Progenitor cell of endocrine pancreas (in vitro differentiated cells): ENCODE measurements at regions not wholly inside any gene's neighbourhood (a gene's known extent, or its start where the extent isn't known, plus 50 kb on each side); places are given as distances from the start of the nearest gene placed in this dataset.

ENCODE experiments used
- DNase-seq: peaks from one replicate; pipeline ENCODE4 v3.0.0; 2021; ENCODE audit warnings: low spot score; ENCODE audit not compliant: unreplicated experiment
- H3K27ac Mint-ChIP-seq: 2 replicates; pipeline ENCODE4 v1.8.0; 2021; ENCODE audit warnings: mild to moderate bottlenecking, moderate library complexity, mixed read lengths
- H3K27me3 Mint-ChIP-seq: 2 replicates; pipeline ENCODE4 v1.8.0; 2021; ENCODE audit warnings: mixed read lengths
- H3K36me3 Mint-ChIP-seq: 2 replicates; pipeline ENCODE4 v1.8.0; 2022; ENCODE audit warnings: mixed read lengths; ENCODE audit not compliant: insufficient read depth
- H3K4me1 Mint-ChIP-seq: 2 replicates; pipeline ENCODE4 v1.8.0; 2021; ENCODE audit warnings: low read depth, mixed read lengths
- H3K4me3 Mint-ChIP-seq: 2 replicates; pipeline ENCODE4 v1.8.0; 2021; ENCODE audit warnings: low read depth, mild to moderate bottlenecking, moderate library complexity, mixed read lengths
- H3K9me3 Mint-ChIP-seq: 2 replicates; pipeline ENCODE4 v1.8.0; 2021; ENCODE audit warnings: low read depth, mixed read lengths
- CTCF ChIP-seq: fragments of 200-600 bp; sonication (generic); IDR thresholded peaks from one replicate; pipeline ENCODE4 v1.5.0; 2021; ENCODE audit warnings: antibody characterized with exemption, mild to moderate bottlenecking; ENCODE audit not compliant: unreplicated experiment

- Mint-ChIP-seq H3K27ac (no peak overlapping the region), H3K4me3 (no peak overlapping the region), H3K27me3 (no peaks in the 10 kb centered on the region), H3K36me3 (no peaks in the 10 kb centered on the region), H3K9me3 (no peaks in the 10 kb centered on the region), H3K4me1 (peaks cover 20% of the 10 kb centered on the region)
- TF ChIP-seq CTCF: no peak
- DNase-seq: no peak
These were observed 142.0 kb downstream of the DLEU7 start for GRCh38 chr13:50701469-50701868.

GRCh38 chr13:50706505-50706904 is 137.0 kb downstream of the DLEU7 start:
- no peaks in the 10 kb centered on the region for H3K27me3 Mint-ChIP-seq
- no peak overlapping the region for H3K4me3 Mint-ChIP-seq
- H3K9me3 Mint-ChIP-seq: no peaks in the 10 kb centered on the region
- no peak for TF ChIP-seq CTCF
- H3K27ac Mint-ChIP-seq: no peak overlapping the region
- no peaks in the 10 kb centered on the region for H3K36me3 Mint-ChIP-seq
- peaks cover 7% of the 10 kb centered on the region for H3K4me1 Mint-ChIP-seq
- DNase-seq: no peak

- no peak for DNase-seq
- H3K27ac Mint-ChIP-seq: no peak overlapping the region
These were observed 135.9 kb downstream of the DLEU7 start for GRCh38 chr13:50707628-50708027.

GRCh38 chr13:50708461-50708860 is 135.0 kb downstream of the DLEU7 start:
- H3K9me3 Mint-ChIP-seq: no peaks in the 10 kb centered on the region
- peaks cover 7% of the 10 kb centered on the region for H3K4me1 Mint-ChIP-seq
- H3K36me3 Mint-ChIP-seq: no peaks in the 10 kb centered on the region
- no peak for DNase-seq
- TF ChIP-seq CTCF: no peak
- no peaks in the 10 kb centered on the region for H3K27me3 Mint-ChIP-seq
- H3K4me3 Mint-ChIP-seq: no peak overlapping the region
- H3K27ac Mint-ChIP-seq: no peak overlapping the region

More at GRCh38 chr13:50707628-50708027, 135.9 kb downstream of the DLEU7 start:
- no peaks in the 10 kb centered on the region for H3K36me3 Mint-ChIP-seq
- H3K9me3 Mint-ChIP-seq: no peaks in the 10 kb centered on the region
- no peak for TF ChIP-seq CTCF
- no peak overlapping the region for H3K4me3 Mint-ChIP-seq
- H3K27me3 Mint-ChIP-seq: no peaks in the 10 kb centered on the region
- H3K4me1 Mint-ChIP-seq: peaks cover 7% of the 10 kb centered on the region

- no peak overlapping the region for H3K4me3 Mint-ChIP-seq
- H3K27me3 Mint-ChIP-seq: no peaks in the 10 kb centered on the region
- no peak for DNase-seq
- no peaks in the 10 kb centered on the region for H3K36me3 Mint-ChIP-seq
- H3K9me3 Mint-ChIP-seq: no peaks in the 10 kb centered on the region
- TF ChIP-seq CTCF: no peak
- H3K4me1 Mint-ChIP-seq: peaks cover 7% of the 10 kb centered on the region
- peak overlapping the region; percentile 11 for H3K27ac Mint-ChIP-seq
These were observed 134.4 kb downstream of the DLEU7 start for GRCh38 chr13:50709058-50709457.
